OCI-LY3 (cell line): ENCODE measurements at regions not wholly inside any gene's neighbourhood (a gene's known extent, or its start where the extent isn't known, plus 50 kb on each side); places are given as distances from the start of the nearest gene placed in this dataset.

Experiments
- H2AFZ ChIP-seq: fragments of 200-600, 300-600 bp; shearing (Covaris generic); 2 replicates; pipeline ENCODE4 v1.6.0; 2014; ENCODE audit warnings: antibody characterized with exemption, low read depth, low read length
- H3K27ac ChIP-seq: fragments of 200-600, 300-600 bp; sonication (generic); 2 replicates; pipeline ENCODE4 v1.5.1; 2014; ENCODE audit warnings: mild to moderate bottlenecking, low read length, moderate library complexity, mixed read lengths
- H3K27me3 ChIP-seq: fragments of 200-600, 300-600 bp; sonication (generic); 2 replicates; pipeline ENCODE4 v1.6.1; 2014; ENCODE audit warnings: low read depth, low read length, mixed read lengths
- H3K36me3 ChIP-seq: fragments of 200-600, 300-600 bp; sonication (generic); replicated peaks from 2 replicates; pipeline ENCODE3; 2014; ENCODE audit warnings: low read depth, low read length, mixed read lengths
- H3K4me1 ChIP-seq: fragments of 300-600, 200-600 bp; sonication (generic); 2 replicates; pipeline ENCODE4 v1.6.1; 2014; ENCODE audit warnings: low read length, mixed read lengths
- H3K4me2 ChIP-seq: fragments of 200-600, 300-600 bp; sonication (generic); 2 replicates; pipeline ENCODE4 v1.6.1; 2014; ENCODE audit warnings: low read length, mixed read lengths
- H3K4me3 ChIP-seq: fragments of 300-600, 200-600 bp; sonication (generic); 2 replicates; pipeline ENCODE4 v1.5.1; 2014; ENCODE audit warnings: antibody characterized with exemption, mild to moderate bottlenecking, low read length, moderate library complexity
- H3K79me2 ChIP-seq: fragments of 300-600, 200-600 bp; shearing (Covaris generic); 2 replicates; pipeline ENCODE4 v1.6.1; 2014; ENCODE audit warnings: mild to moderate bottlenecking, low read length, mixed read lengths
- H3K9ac ChIP-seq: fragments of 300-600, 200-600 bp; shearing (Covaris generic); 2 replicates; pipeline ENCODE4 v1.6.0; 2014; ENCODE audit warnings: mild to moderate bottlenecking, low read length, moderate library complexity
- H3K9me3 ChIP-seq: fragments of 200-600, 300-600 bp; shearing (Covaris generic); 2 replicates; pipeline ENCODE4 v1.6.1; 2014; ENCODE audit warnings: low read length, mixed read lengths; ENCODE audit not compliant: insufficient read depth
- H4K20me1 ChIP-seq: fragments of 200-600, 300-600 bp; sonication (generic); 2 replicates; pipeline ENCODE4 v1.6.1; 2016; ENCODE audit warnings: low read length, mixed read lengths; ENCODE audit not compliant: insufficient read depth
- EZH2phosphoT487 ChIP-seq: fragments of 200-600 bp; shearing (Covaris generic); IDR thresholded peaks from 2 replicates; pipeline ENCODE4 v1.6.1; 2018; ENCODE audit warnings: antibody characterized with exemption, mixed run types, low read depth
- TF ChIP-seq, protein P1 (sequence below): fragments of 200-600, 300-600 bp; sonication (generic); IDR thresholded peaks from 2 replicates; pipeline ENCODE4 v1.5.1; 2014; ENCODE audit warnings: antibody characterized with exemption, low read length, low read depth

DNA sequence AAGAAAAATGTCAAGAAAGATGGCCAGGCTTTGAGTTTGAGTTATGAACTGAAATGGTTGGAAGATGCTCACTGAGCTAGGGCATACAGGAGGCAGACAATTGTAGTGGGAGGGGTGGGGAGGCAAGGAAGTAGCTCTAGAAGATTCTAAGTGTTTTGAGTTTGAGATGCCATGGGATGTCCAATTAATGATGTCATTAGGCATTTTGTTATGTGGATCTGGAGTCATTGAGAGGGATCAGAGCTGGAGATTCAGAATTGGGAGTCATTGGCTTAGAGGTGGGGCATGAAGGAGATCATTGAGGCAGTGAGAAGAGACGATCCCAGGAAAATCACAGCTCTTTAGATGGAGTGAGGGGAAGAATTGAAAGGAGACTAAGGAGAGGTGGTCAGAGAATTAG, 111.5 kb upstream of the ZNF618 start:
- H2AFZ ChIP-seq = no peak overlapping the region
- no peaks in the 10 kb centered on the region for H3K9me3 ChIP-seq
- no peaks in the 10 kb centered on the region for H3K79me2 ChIP-seq
- H3K27me3 ChIP-seq = peaks cover 52% of the 10 kb centered on the region
- TF ChIP-seq, protein P1, sequence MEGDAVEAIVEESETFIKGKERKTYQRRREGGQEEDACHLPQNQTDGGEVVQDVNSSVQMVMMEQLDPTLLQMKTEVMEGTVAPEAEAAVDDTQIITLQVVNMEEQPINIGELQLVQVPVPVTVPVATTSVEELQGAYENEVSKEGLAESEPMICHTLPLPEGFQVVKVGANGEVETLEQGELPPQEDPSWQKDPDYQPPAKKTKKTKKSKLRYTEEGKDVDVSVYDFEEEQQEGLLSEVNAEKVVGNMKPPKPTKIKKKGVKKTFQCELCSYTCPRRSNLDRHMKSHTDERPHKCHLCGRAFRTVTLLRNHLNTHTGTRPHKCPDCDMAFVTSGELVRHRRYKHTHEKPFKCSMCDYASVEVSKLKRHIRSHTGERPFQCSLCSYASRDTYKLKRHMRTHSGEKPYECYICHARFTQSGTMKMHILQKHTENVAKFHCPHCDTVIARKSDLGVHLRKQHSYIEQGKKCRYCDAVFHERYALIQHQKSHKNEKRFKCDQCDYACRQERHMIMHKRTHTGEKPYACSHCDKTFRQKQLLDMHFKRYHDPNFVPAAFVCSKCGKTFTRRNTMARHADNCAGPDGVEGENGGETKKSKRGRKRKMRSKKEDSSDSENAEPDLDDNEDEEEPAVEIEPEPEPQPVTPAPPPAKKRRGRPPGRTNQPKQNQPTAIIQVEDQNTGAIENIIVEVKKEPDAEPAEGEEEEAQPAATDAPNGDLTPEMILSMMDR = no peak
- TF ChIP-seq EZH2phosphoT487 = no peak
- H3K36me3 ChIP-seq = no peaks in the 10 kb centered on the region
- H4K20me1 ChIP-seq = no peaks in the 10 kb centered on the region
- no peak overlapping the region for H3K4me2 ChIP-seq
- no peak overlapping the region for H3K9ac ChIP-seq
- no peaks in the 10 kb centered on the region for H3K4me1 ChIP-seq
- H3K4me3 ChIP-seq = no peak overlapping the region
- no peak overlapping the region for H3K27ac ChIP-seq

DNA sequence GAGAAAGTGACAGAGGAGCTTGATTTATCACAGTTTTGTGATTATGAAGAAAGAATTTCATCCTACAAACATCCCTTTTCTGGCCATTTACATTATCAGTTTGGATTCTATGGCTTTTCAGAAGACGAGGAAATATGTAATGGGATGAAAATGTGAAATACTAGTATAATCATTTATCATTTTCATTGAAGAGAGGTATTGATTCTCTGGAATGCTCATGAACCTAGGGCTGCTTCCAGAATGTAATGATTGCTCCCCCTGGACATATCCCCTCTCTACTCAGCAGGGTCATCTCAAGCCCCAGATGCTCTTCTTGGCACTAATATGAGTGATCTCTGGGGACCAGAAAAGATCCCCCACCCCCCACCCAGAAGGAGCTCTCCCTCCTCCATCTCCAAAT, 106.7 kb upstream of the ZNF618 start:
- H4K20me1 ChIP-seq = no peaks in the 10 kb centered on the region
- no peak overlapping the region for H3K4me2 ChIP-seq
- no peaks in the 10 kb centered on the region for H3K4me1 ChIP-seq
- H3K4me3 ChIP-seq = no peak overlapping the region
- peaks cover 29% of the 10 kb centered on the region for H3K27me3 ChIP-seq
- no peaks in the 10 kb centered on the region for H3K9me3 ChIP-seq
- no peak overlapping the region for H3K27ac ChIP-seq
- no peak for TF ChIP-seq EZH2phosphoT487
- TF ChIP-seq, protein P1 = no peak
- no peak overlapping the region for H2AFZ ChIP-seq
- no peak overlapping the region for H3K9ac ChIP-seq
- no peaks in the 10 kb centered on the region for H3K36me3 ChIP-seq
- H3K79me2 ChIP-seq = no peaks in the 10 kb centered on the region

DNA sequence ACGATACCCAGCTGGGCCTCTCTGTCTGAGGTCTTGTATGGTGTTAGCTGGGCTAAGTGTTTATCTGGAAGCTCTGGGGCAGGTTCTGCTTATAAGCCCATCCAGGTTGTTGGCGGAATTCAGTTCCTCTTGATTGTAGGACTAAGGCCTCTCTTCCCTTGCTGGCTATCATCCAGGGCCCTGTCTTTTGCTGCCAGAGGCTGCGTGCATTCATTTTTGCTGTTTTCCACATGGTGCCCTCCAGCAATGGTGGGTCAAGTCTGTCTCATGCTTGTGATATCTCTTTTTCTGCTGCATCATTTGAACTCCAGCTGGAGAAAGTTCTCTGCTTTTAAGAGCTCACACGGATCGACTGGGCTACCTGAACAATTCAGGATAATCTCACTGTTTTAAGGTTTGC, 105.7 kb upstream of the ZNF618 start:
- Histone ChIP-seq H4K20me1 (no peaks in the 10 kb centered on the region), H3K27me3 (peaks cover 20% of the 10 kb centered on the region), H3K4me1 (no peaks in the 10 kb centered on the region), H3K9me3 (no peaks in the 10 kb centered on the region), H3K4me3 (no peak overlapping the region), H3K36me3 (no peaks in the 10 kb centered on the region), H3K9ac (no peak overlapping the region), H2AFZ (no peak overlapping the region), H3K79me2 (no peaks in the 10 kb centered on the region), H3K4me2 (no peak overlapping the region), H3K27ac (no peak overlapping the region)
- TF ChIP-seq, protein P1 = no peak
- TF ChIP-seq EZH2phosphoT487 = no peak

DNA sequence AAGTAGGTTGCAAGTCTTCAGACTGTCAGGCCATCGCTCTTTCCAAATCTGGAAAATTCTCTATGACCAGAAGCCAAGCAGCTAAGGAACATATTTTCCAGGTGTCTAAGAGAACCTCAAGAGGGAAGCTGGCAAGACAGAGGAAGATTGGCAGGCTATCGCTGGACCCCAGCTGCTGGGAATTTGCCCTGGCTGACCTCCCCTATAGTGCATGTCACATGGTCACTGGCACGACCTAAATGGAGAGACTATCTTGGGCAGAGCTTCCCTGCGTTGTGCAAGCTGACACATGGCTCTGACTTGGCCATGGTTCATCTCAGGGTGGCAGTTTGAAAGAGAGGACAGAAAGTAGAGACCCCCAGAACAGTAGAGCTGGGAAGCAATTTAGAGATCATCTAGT, 104.9 kb upstream of the ZNF618 start:
- no peak overlapping the region for H2AFZ ChIP-seq
- no peaks in the 10 kb centered on the region for H4K20me1 ChIP-seq
- H3K9ac ChIP-seq = no peak overlapping the region
- H3K4me1 ChIP-seq = no peaks in the 10 kb centered on the region
- H3K9me3 ChIP-seq = no peaks in the 10 kb centered on the region
- H3K79me2 ChIP-seq = no peaks in the 10 kb centered on the region
- no peak overlapping the region for H3K27ac ChIP-seq
- no peak overlapping the region for H3K4me2 ChIP-seq
- peaks cover 12% of the 10 kb centered on the region for H3K27me3 ChIP-seq
- no peak for TF ChIP-seq EZH2phosphoT487
- TF ChIP-seq, protein P1 = no peak
- no peaks in the 10 kb centered on the region for H3K36me3 ChIP-seq
- H3K4me3 ChIP-seq = no peak overlapping the region
